Fibroblast of mammary gland (primary cell): ENCODE measurements at regions not wholly inside any gene's neighbourhood (a gene's known extent, or its start where the extent isn't known, plus 50 kb on each side); places are given as distances from the start of the nearest gene placed in this dataset.

ENCODE experiments used
- DNase-seq: peaks from one replicate; pipeline ENCODE4 v3.0.0-alpha.2; 2010; ENCODE audit warnings: low read depth
- H3K4me3 ChIP-seq: 2 replicates; pipeline ENCODE4 v1.5.1; 2011; ENCODE audit warnings: low read depth, mild to moderate bottlenecking, low read length, moderate library complexity; ENCODE audit not compliant: control insufficient read depth
- CTCF ChIP-seq: conservative IDR thresholded peaks from 2 replicates; pipeline ENCODE4 v1.5.1; 2011; ENCODE audit warnings: low read depth, low read length, inconsistent platforms; ENCODE audit not compliant: control insufficient read depth, insufficient read depth

GRCh38 chr4:124199185-124199584 lies 513.3 kb downstream of the ANKRD50 start:
- no peak for TF ChIP-seq CTCF
- H3K4me3 ChIP-seq, result no peak overlapping the region
- no peak for DNase-seq

- peak; percentile 74 for DNase-seq
- TF ChIP-seq CTCF, result no peak
These were observed 512.8 kb downstream of the ANKRD50 start for GRCh38 chr4:124199755-124200154.

GRCh38 chr4:124201636-124202035 lies 510.9 kb downstream of the ANKRD50 start:
- no peak overlapping the region for H3K4me3 ChIP-seq
- no peak for TF ChIP-seq CTCF
- DNase-seq, result no peak

More at GRCh38 chr4:124199755-124200154, 512.8 kb downstream of the ANKRD50 start:
- no peak overlapping the region for H3K4me3 ChIP-seq

GRCh38 chr4:124202099-124202498 lies 510.4 kb downstream of the ANKRD50 start:
- peak; percentile 45 for TF ChIP-seq CTCF
- DNase-seq, result peak; percentile 70

GRCh38 chr4:124203613-124204238 lies 508.8 kb downstream of the ANKRD50 start:
- TF ChIP-seq CTCF, result no peak
- peak; percentile 52 for DNase-seq
- no peak overlapping the region for H3K4me3 ChIP-seq

More at GRCh38 chr4:124202099-124202498, 510.4 kb downstream of the ANKRD50 start:
- H3K4me3 ChIP-seq, result no peak overlapping the region

- peak; percentile 84 for DNase-seq
- no peak for TF ChIP-seq CTCF
- no peak overlapping the region for H3K4me3 ChIP-seq
These were observed 505.5 kb downstream of the ANKRD50 start for GRCh38 chr4:124206779-124207605.
